Effector memory CD4-positive, alpha-beta T cell (primary cell): ENCODE measurements at regions not wholly inside any gene's neighbourhood (a gene's known extent, or its start where the extent isn't known, plus 50 kb on each side); places are given as distances from the start of the nearest gene placed in this dataset.

ENCODE experiments used
- DNase-seq, 3 donors: peaks; one replicate each; pipeline ENCODE4 v3.0.0-alpha.2; 2020
- H3K27ac ChIP-seq: 2 replicates; pipeline ENCODE4 v1.7.0; 2013; ENCODE audit warnings: mild to moderate bottlenecking, low read length, moderate library complexity; ENCODE audit not compliant: insufficient read depth, poor library complexity, severe bottlenecking
- H3K27me3 ChIP-seq: replicated peaks from 2 replicates; pipeline ENCODE4 v1.7.0; 2013; ENCODE audit warnings: mild to moderate bottlenecking, low read length; ENCODE audit not compliant: insufficient read depth, control insufficient read depth, poor library complexity, severe bottlenecking
- H3K36me3 ChIP-seq: 2 replicates; pipeline ENCODE4 v1.7.0; 2013; ENCODE audit warnings: mild to moderate bottlenecking, low read length, moderate library complexity; ENCODE audit not compliant: control insufficient read depth, insufficient read depth
- H3K4me1 ChIP-seq: 2 replicates; pipeline ENCODE4 v1.7.0; 2013; ENCODE audit warnings: low read length, mild to moderate bottlenecking; ENCODE audit not compliant: control insufficient read depth, insufficient read depth, poor library complexity, severe bottlenecking
- H3K4me3 ChIP-seq: 2 replicates; pipeline ENCODE4 v1.7.0; 2013; ENCODE audit warnings: low read length, low read depth, mild to moderate bottlenecking; ENCODE audit not compliant: insufficient read depth, poor library complexity, severe bottlenecking
- H3K9me3 ChIP-seq: 2 replicates; pipeline ENCODE4 v1.7.0; 2013; ENCODE audit warnings: mild to moderate bottlenecking, low read length, moderate library complexity; ENCODE audit not compliant: control insufficient read depth

GRCh38 chr21:16304174-16305095 lies 574.7 kb downstream of the USP25 start:
- Histone ChIP-seq H3K27ac (no peak overlapping the region), H3K9me3 (no peaks in the 10 kb centered on the region), H3K4me3 (no peak overlapping the region), H3K4me1 (no peaks in the 10 kb centered on the region), H3K27me3 (no peaks in the 10 kb centered on the region), H3K36me3 (no peaks in the 10 kb centered on the region)
- DNase-seq = no peak

- no peak overlapping the region for H3K4me3 ChIP-seq
- H3K27ac ChIP-seq = no peak overlapping the region
- no peaks in the 10 kb centered on the region for H3K9me3 ChIP-seq
- DNase-seq = no peak
- H3K36me3 ChIP-seq = no peaks in the 10 kb centered on the region
- no peaks in the 10 kb centered on the region for H3K4me1 ChIP-seq
- no peaks in the 10 kb centered on the region for H3K27me3 ChIP-seq
Observed at GRCh38 chr21:16305686-16306085, 575.9 kb downstream of the USP25 start.

DNA sequence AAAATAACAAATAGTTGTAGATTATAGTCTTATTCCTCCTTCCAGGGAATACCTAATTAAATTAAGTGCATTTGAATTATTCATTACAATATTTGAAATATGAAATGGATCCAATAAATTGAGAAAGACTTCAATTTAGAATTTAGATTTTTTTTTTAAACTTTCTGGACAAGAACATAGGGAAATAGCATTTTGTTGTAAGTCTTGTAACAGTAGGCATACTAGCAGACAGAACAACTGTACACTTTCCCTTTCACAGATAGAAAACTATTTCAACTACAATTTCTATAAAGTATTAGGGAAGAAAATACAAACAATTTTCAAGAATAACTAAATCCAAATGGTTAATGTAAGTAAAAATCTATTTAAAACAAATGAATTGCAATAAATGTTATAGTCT lies 577.5 kb downstream of the USP25 start:
- Histone ChIP-seq H3K4me1 (no peaks in the 10 kb centered on the region), H3K9me3 (no peaks in the 10 kb centered on the region), H3K27ac (no peak overlapping the region), H3K4me3 (no peak overlapping the region), H3K36me3 (no peaks in the 10 kb centered on the region), H3K27me3 (no peaks in the 10 kb centered on the region)
- DNase-seq = no peak

DNA sequence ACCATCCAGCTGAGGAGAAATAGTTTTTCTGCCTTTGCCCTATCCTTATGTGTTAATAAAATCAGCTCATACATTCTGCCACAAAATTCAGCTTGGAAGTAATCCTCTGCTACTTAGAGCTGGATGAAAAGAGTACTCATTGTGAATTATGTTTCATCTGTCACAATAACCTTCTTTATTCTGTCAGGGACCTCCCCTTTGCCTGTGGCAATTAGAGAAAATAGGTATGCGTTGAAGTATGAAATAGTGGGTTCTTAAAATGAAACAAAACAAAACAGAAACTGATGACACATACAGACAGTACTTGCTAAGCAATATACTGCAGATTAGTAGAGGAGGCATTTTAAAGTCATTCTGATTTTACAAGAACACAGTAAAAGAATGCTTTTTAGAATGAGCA lies 578.5 kb downstream of the USP25 start:
- Histone ChIP-seq H3K36me3 (no peaks in the 10 kb centered on the region), H3K27ac (no peak overlapping the region), H3K27me3 (no peaks in the 10 kb centered on the region), H3K9me3 (no peaks in the 10 kb centered on the region), H3K4me1 (no peaks in the 10 kb centered on the region), H3K4me3 (no peak overlapping the region)
- no peak for DNase-seq

DNA sequence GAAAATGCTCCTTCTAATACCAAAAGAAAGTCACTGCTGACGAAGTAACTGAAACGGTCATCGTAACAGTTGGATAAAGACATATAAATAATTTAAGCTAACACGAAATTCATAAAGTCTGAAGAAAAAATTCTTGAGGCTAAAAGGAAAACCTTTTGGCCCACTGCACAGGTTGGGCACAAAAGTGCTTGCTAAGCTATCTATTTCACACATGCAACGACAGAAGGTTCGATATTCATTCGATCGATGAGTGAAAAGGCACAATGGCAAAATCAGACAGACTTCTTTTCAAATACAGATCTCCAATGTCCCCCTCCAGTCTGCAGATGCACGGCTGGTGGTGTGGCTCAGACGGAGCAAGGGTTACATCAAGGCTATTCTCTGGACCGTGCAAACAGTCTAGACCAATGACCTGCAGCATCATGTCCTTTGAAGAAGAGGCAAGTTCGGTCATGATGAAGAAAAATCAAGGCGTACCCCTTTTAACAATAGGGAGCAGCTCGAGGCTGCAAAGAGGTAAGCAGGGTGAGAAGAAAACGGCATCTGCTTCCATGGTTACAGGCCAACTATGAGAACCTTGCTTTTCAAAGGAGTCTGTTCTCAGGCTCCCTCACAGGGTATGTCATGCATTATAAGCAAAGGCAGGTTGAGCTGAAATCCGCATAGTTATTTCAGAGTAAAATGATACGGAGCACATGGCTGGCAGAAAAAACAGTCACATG lies 579.6 kb downstream of the USP25 start:
- H3K4me1 ChIP-seq = no peaks in the 10 kb centered on the region
- H3K27ac ChIP-seq = no peak overlapping the region
- DNase-seq = no peak
- H3K36me3 ChIP-seq = no peaks in the 10 kb centered on the region
- H3K27me3 ChIP-seq = no peaks in the 10 kb centered on the region
- no peaks in the 10 kb centered on the region for H3K9me3 ChIP-seq
- H3K4me3 ChIP-seq = no peak overlapping the region

DNA sequence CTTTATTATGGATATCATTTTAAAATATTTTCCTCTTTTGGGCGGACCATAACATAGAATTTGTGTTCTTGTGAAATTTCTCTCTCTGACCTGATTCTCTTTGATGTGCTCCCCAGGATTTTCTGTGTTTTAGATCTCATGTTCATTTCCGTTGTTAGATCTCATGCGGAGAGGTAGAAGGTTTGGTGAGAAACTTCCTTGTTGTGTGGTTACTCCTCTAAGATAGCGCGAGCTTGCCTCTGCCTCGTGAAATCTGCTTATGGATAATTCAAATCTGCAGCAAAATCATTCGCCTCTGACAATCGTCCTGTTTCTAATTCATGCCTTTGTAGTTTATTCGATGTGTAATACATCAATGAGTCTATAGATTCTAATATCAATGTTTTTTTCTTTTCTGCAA lies 580.4 kb downstream of the USP25 start:
- Histone ChIP-seq H3K4me1 (no peaks in the 10 kb centered on the region), H3K9me3 (no peaks in the 10 kb centered on the region), H3K4me3 (no peak overlapping the region), H3K27me3 (no peaks in the 10 kb centered on the region), H3K27ac (no peak overlapping the region), H3K36me3 (no peaks in the 10 kb centered on the region)
- no peak for DNase-seq

- H3K36me3 ChIP-seq = no peaks in the 10 kb centered on the region
- H3K27ac ChIP-seq = no peak overlapping the region
- H3K4me1 ChIP-seq = no peaks in the 10 kb centered on the region
- H3K4me3 ChIP-seq = no peak overlapping the region
- DNase-seq = no peak
- no peaks in the 10 kb centered on the region for H3K9me3 ChIP-seq
- H3K27me3 ChIP-seq = no peaks in the 10 kb centered on the region
Observed at GRCh38 chr21:16311229-16311628, 581.4 kb downstream of the USP25 start.

GRCh38 chr21:16312321-16312720 lies 582.5 kb downstream of the USP25 start:
- no peak overlapping the region for H3K27ac ChIP-seq
- H3K27me3 ChIP-seq = no peaks in the 10 kb centered on the region
- no peaks in the 10 kb centered on the region for H3K36me3 ChIP-seq
- no peaks in the 10 kb centered on the region for H3K9me3 ChIP-seq
- H3K4me1 ChIP-seq = no peaks in the 10 kb centered on the region
- no peak for DNase-seq
- H3K4me3 ChIP-seq = no peak overlapping the region

DNA sequence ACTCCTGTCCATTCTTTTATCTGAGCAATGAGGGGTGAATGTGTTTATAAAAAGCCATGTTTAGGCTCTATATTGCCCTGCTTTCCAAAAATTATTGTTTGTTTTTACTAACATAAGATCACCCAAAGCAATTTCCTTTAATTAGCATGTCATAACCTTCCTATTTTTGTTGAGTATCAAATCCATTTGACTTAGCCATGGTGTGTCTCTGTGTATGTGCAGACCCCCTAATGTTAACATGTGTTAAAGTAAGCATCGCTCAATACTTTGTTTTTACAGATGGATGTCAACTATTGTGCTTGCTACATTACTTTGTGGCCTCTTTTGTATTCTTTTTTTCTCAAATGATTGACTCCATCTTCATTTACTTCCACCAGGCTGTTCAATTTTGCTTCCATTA lies 585.4 kb downstream of the USP25 start:
- H3K9me3 ChIP-seq = no peaks in the 10 kb centered on the region
- H3K4me1 ChIP-seq = no peaks in the 10 kb centered on the region
- no peak overlapping the region for H3K27ac ChIP-seq
- H3K4me3 ChIP-seq = no peak overlapping the region
- no peak for DNase-seq
- no peaks in the 10 kb centered on the region for H3K36me3 ChIP-seq
- H3K27me3 ChIP-seq = no peaks in the 10 kb centered on the region

GRCh38 chr21:16318651-16319300 lies 589.0 kb downstream of the USP25 start:
- Histone ChIP-seq H3K27me3 (no peaks in the 10 kb centered on the region), H3K9me3 (no peaks in the 10 kb centered on the region), H3K36me3 (no peaks in the 10 kb centered on the region), H3K27ac (no peak overlapping the region), H3K4me1 (no peaks in the 10 kb centered on the region), H3K4me3 (no peak overlapping the region)
- DNase-seq = no peak
